Astrocyte (in vitro differentiated cells and primary cell): ENCODE measurements at regions not wholly inside any gene's neighbourhood (a gene's known extent, or its start where the extent isn't known, plus 50 kb on each side); places are given as distances from the start of the nearest gene placed in this dataset.

Source experiments
- DNase-seq: peaks from one replicate; pipeline ENCODE4 v3.0.0-alpha.2; 2010; ENCODE audit warnings: low read depth
- FAIRE-seq: peaks from 2 replicates; lab custom pipeline; 2011; peaks lifted over from hg19 to GRCh38; lab: Jason Lieb, UNC
- H2AFZ ChIP-seq: 2 replicates; pipeline ENCODE4 v1.6.0; 2012; ENCODE audit warnings: low read depth, low read length, inconsistent platforms
- H3K27ac ChIP-seq: 2 replicates; pipeline ENCODE4 v1.5.1; 2011; ENCODE audit warnings: low read depth, low read length, inconsistent platforms
- H3K27me3 ChIP-seq: 2 replicates; pipeline ENCODE4 v1.6.0; 2011; ENCODE audit warnings: low read length, inconsistent platforms; ENCODE audit not compliant: insufficient read depth
- H3K36me3 ChIP-seq: 2 replicates; pipeline ENCODE4 v1.5.1; 2011; ENCODE audit warnings: low read length, inconsistent platforms; ENCODE audit not compliant: insufficient read depth
- H3K4me1 ChIP-seq: 2 replicates; pipeline ENCODE4 v1.5.1; 2011; ENCODE audit warnings: low read length, inconsistent platforms; ENCODE audit not compliant: insufficient read depth
- H3K4me2 ChIP-seq: 2 replicates; pipeline ENCODE4 v1.6.0; 2012; ENCODE audit warnings: low read length, inconsistent platforms
- H3K4me3 ChIP-seq: 2 replicates; pipeline ENCODE4 v1.5.1; 2011; ENCODE audit warnings: low read depth, mild to moderate bottlenecking, low read length, inconsistent platforms; ENCODE audit not compliant: insufficient read depth
- H3K79me2 ChIP-seq: 2 replicates; pipeline ENCODE4 v1.6.0; 2012; ENCODE audit warnings: mild to moderate bottlenecking, low read length, inconsistent platforms; ENCODE audit not compliant: insufficient read depth
- H3K9ac ChIP-seq: 2 replicates; pipeline ENCODE4 v1.6.0; 2012; ENCODE audit warnings: mild to moderate bottlenecking, low read length, inconsistent platforms
- H3K9me3 ChIP-seq: 2 replicates; pipeline ENCODE4 v1.5.1; 2012; ENCODE audit warnings: low read depth, mild to moderate bottlenecking, low read length, inconsistent platforms; ENCODE audit not compliant: insufficient read depth
- H4K20me1 ChIP-seq: 2 replicates; pipeline ENCODE4 v1.6.0; 2012; ENCODE audit warnings: low read length, inconsistent platforms; ENCODE audit not compliant: insufficient read depth
- H3K27ac Mint-ChIP-seq: one replicate; pipeline ENCODE4 v1.8.0; 2021; ENCODE audit warnings: mild to moderate bottlenecking, mixed read lengths; ENCODE audit not compliant: unreplicated experiment
- H3K27me3 Mint-ChIP-seq: one replicate; pipeline ENCODE4 v1.8.0; 2021; ENCODE audit warnings: low read depth, mixed read lengths; ENCODE audit not compliant: unreplicated experiment
- H3K36me3 Mint-ChIP-seq: one replicate; pipeline ENCODE4 v1.8.0; 2021; ENCODE audit warnings: low read depth, mixed read lengths; ENCODE audit not compliant: unreplicated experiment
- H3K4me1 Mint-ChIP-seq: one replicate; pipeline ENCODE4 v1.8.0; 2021; ENCODE audit warnings: low read depth, mixed read lengths; ENCODE audit not compliant: unreplicated experiment
- H3K4me3 Mint-ChIP-seq: one replicate; pipeline ENCODE4 v1.8.0; 2021; ENCODE audit warnings: mild to moderate bottlenecking, moderate library complexity, mixed read lengths; ENCODE audit not compliant: unreplicated experiment
- H3K9me3 Mint-ChIP-seq: one replicate; pipeline ENCODE4 v1.8.0; 2021; ENCODE audit warnings: mild to moderate bottlenecking, mixed read lengths; ENCODE audit not compliant: unreplicated experiment
- CTCF ChIP-seq: IDR thresholded peaks from 2 replicates; pipeline ENCODE4 v1.5.1; 2011; ENCODE audit warnings: low read depth, mild to moderate bottlenecking, inconsistent platforms, low read length, moderate library complexity; ENCODE audit not compliant: insufficient read depth
- EZH2 ChIP-seq: IDR thresholded peaks from 2 replicates; pipeline ENCODE4 v1.6.1; 2012; ENCODE audit warnings: mild to moderate bottlenecking, low read length, inconsistent platforms; ENCODE audit not compliant: insufficient read depth

GRCh38 chr9:25381141-25381540 is 297.1 kb downstream of the TUSC1 start:
- Histone ChIP-seq H3K4me1 (no peaks in the 10 kb centered on the region), H3K27ac (no peak overlapping the region), H3K9ac (no peak overlapping the region), H3K4me2 (no peak overlapping the region), H3K4me3 (no peak overlapping the region), H4K20me1 (no peaks in the 10 kb centered on the region), H3K27me3 (no peaks in the 10 kb centered on the region), H3K36me3 (no peaks in the 10 kb centered on the region), H3K79me2 (no peaks in the 10 kb centered on the region), H3K9me3 (no peaks in the 10 kb centered on the region), H2AFZ (no peak overlapping the region)
- no peak for TF ChIP-seq EZH2
- no peak for TF ChIP-seq CTCF
- no peak overlapping the region for H3K27ac Mint-ChIP-seq
- H3K9me3 Mint-ChIP-seq: no peaks in the 10 kb centered on the region
- H3K27me3 Mint-ChIP-seq: peaks cover 2% of the 10 kb centered on the region
- H3K36me3 Mint-ChIP-seq: no peaks in the 10 kb centered on the region
- H3K4me1 Mint-ChIP-seq: no peaks in the 10 kb centered on the region
- no peak overlapping the region for H3K4me3 Mint-ChIP-seq
- FAIRE-seq: no peak
- no peak for DNase-seq

- Histone ChIP-seq H4K20me1 (no peaks in the 10 kb centered on the region), H3K4me2 (no peak overlapping the region), H3K9me3 (peaks cover 4% of the 10 kb centered on the region), H3K79me2 (no peaks in the 10 kb centered on the region), H2AFZ (no peak overlapping the region), H3K27me3 (no peaks in the 10 kb centered on the region), H3K4me3 (no peak overlapping the region), H3K27ac (no peak overlapping the region), H3K9ac (no peak overlapping the region), H3K4me1 (no peaks in the 10 kb centered on the region), H3K36me3 (no peaks in the 10 kb centered on the region)
- H3K4me1 Mint-ChIP-seq: no peaks in the 10 kb centered on the region
- H3K4me3 Mint-ChIP-seq: no peak overlapping the region
- no peaks in the 10 kb centered on the region for H3K36me3 Mint-ChIP-seq
- no peak for DNase-seq
- H3K9me3 Mint-ChIP-seq: no peaks in the 10 kb centered on the region
- H3K27me3 Mint-ChIP-seq: peaks cover 2% of the 10 kb centered on the region
- TF ChIP-seq CTCF: no peak
- no peak for TF ChIP-seq EZH2
- no peak for FAIRE-seq
- H3K27ac Mint-ChIP-seq: no peak overlapping the region
Measured at GRCh38 chr9:25377039-25377438, 301.2 kb downstream of the TUSC1 start.

- Histone ChIP-seq H2AFZ (no peak overlapping the region), H4K20me1 (no peaks in the 10 kb centered on the region), H3K27me3 (no peaks in the 10 kb centered on the region), H3K4me1 (no peaks in the 10 kb centered on the region), H3K27ac (no peak overlapping the region), H3K79me2 (no peaks in the 10 kb centered on the region), H3K36me3 (no peaks in the 10 kb centered on the region), H3K4me2 (no peak overlapping the region), H3K4me3 (no peak overlapping the region), H3K9ac (no peak overlapping the region), H3K9me3 (peaks cover 6% of the 10 kb centered on the region)
- TF ChIP-seq EZH2 (no peak), CTCF (no peak)
- peaks cover 2% of the 10 kb centered on the region for H3K27me3 Mint-ChIP-seq
- no peak for FAIRE-seq
- no peaks in the 10 kb centered on the region for H3K4me1 Mint-ChIP-seq
- H3K4me3 Mint-ChIP-seq: no peak overlapping the region
- no peaks in the 10 kb centered on the region for H3K36me3 Mint-ChIP-seq
- DNase-seq: no peak
- peaks cover 2% of the 10 kb centered on the region for H3K9me3 Mint-ChIP-seq
- no peak overlapping the region for H3K27ac Mint-ChIP-seq
Measured at GRCh38 chr9:25374281-25374680, 304.0 kb downstream of the TUSC1 start.
